NCI-H526 (cell line): ENCODE measurements at regions not wholly inside any gene's neighbourhood (a gene's known extent, or its start where the extent isn't known, plus 50 kb on each side); places are given as distances from the start of the nearest gene placed in this dataset.
"Not testable (repeated sequence)": the region's sequence is repeated elsewhere in the genome, so short reads cannot be mapped to it uniquely, and the experiment has no call there.

Experiments used
- DNase-seq, 2 experiments: peaks; one replicate each; lab custom pipeline; 2025; lab: John Stamatoyannopoulos, UW

DNA sequence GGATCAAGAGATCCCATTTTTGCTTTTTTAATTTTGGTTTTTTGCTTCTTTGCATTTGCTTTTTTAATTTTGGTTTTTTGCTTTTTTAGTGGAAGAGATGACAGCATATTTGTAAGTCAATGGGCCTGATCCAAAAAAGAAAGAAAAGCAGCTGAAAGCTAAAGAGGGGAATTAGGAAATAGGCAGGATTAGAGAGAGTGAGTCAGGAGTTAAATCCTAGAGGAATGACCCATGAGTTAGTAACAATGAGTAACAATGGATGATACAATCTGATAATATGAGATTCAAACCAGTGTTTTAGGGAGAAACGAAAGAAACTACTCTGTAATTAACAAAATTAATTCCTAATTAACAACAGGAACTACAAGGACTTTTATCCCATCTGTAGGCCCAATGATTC lies 111.2 kb upstream of the SGCG start:
- DNase-seq, result no peak

DNA sequence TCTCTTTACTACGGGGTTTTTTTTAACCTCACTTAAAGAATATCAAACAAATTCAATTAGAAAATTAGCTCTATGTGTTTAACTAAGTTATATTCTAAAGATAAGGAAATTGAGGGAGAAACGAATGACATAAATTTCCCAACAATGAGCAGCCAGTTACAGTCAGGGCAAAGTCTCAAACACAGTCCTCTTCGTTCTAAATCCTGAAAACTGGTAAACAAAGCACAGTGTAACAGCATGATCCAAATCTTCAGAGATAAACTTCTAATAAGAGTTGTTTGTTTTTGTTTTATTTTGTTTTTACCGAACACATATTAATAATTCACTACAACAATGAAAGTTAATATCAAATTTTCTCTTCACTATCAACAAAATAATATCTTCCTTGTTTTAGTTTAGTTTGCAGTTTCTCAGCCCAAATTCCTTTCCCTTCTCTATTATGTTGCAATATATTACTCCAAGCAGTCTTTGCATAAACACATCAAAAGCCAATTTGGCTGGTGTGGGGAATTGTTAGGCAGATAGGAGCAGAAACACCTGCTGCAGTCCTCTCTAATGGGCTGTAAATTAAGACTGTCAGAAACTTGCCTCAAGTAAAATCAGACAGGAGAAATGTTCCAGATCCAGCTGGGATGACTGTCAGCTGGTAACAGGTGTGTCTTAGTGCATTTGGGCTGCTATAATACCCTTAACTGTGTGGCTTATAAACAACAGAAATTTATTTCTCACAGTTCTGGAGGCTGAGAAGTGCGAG lies 106.5 kb upstream of the SGCG start:
- DNase-seq, result peak; percentile 76 to 83

DNA sequence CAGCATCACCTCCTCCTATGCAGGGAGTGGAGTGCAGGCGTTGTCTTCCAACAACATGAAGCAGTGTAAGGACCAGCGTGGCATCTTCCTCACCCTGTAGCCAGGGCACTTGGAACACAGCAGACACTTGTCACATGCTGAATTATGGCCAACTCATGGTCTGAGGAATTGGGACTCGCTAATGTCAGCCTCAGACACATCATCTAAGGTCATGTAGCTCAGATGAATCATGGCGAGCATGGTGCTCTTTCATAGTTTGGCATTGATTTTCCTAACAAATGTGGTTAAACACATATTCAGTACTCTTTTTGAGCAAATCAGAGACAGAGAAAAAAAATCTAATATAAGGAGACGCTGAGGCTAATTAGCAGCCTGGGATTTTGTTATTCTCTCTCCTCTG lies 99.6 kb upstream of the SGCG start:
- no peak for DNase-seq

GRCh38 chr13:23081901-23082300 lies 98.9 kb upstream of the SGCG start:
- no peak for DNase-seq

- peak; percentile 41 to 54 for DNase-seq
Observed at GRCh38 chr13:23086968-23087623, 93.7 kb upstream of the SGCG start.

GRCh38 chr13:23087880-23088279 lies 92.9 kb upstream of the SGCG start:
- peak in 1 of 2 experiments; percentile 61 for DNase-seq

GRCh38 chr13:23098161-23098907 lies 82.4 kb upstream of the SGCG start:
- DNase-seq, result no peak

DNA sequence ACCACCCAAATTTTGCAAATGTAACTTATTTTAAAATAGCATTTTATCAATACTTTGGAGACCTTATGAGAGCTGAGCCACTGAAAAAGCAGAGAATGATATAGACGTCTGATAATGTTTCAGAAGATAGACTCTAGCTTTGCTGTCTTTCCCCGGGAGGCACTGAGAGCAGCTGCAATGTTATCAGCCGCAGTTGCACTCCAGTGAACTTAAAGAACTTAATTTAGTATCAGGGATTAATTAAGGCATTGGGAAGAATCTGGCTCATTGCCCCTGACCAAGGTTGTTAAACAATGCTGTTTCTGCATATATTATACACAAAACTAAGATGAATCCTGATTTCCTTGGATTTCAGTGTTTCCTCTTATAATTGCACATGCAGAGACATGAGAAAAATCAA lies 75.7 kb upstream of the SGCG start:
- no peak for DNase-seq

- no peak for DNase-seq
Observed at GRCh38 chr13:23107665-23108064, 73.1 kb upstream of the SGCG start.

GRCh38 chr13:23119131-23119530 lies 61.6 kb upstream of the SGCG start:
- no peak for DNase-seq

- DNase-seq, result not testable (repeated sequence)
Observed at GRCh38 chr13:23127540-23127939, 53.2 kb upstream of the SGCG start.

DNA sequence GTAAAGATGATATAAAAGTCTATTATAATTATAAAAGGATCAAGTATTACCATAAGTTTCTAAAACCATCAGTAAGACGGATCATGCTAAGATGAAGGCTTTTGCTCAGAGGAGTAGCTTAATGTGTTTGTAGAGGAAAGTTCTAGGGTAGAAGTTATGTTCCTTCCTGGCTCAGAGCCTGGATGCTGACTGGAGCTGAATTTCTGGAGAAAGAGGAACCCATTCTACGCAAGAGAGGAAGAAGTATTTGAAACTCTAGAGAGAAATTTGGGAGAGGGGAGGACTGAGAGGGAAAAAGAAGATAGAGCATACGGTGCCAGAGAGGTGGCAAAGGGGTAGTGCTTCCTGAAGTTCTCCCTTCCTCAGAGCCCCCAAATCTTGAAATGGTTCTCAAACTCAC lies 51.4 kb upstream of the SGCG start:
- DNase-seq, result no peak
